CD4-positive, alpha-beta memory T cell (primary cell): ENCODE measurements at regions not wholly inside any gene's neighbourhood (a gene's known extent, or its start where the extent isn't known, plus 50 kb on each side); places are given as distances from the start of the nearest gene placed in this dataset.

ENCODE experiments used
- CTCF ChIA-PET: fragments of 350-600 bp; sonication (Branson Sonifier 250); formaldehyde crosslinking; loops from one replicate; lab custom pipeline; 2021; ENCODE audit warnings: inconsistent platforms; ENCODE audit not compliant: partially characterized antibody; lab: Charles Lee
- POLR2A ChIA-PET: fragments of 350-600 bp; sonication (Branson Sonifier 250); formaldehyde crosslinking; loops from one replicate; lab custom pipeline; 2021; ENCODE audit not compliant: partially characterized antibody; lab: Charles Lee
- DNase-seq, 5 donors: peaks; one replicate each; pipeline versions ENCODE4 v3.0.0 to v3.0.0-alpha.2; 2020 to 2022; ENCODE audit warnings: mixed read lengths in 1 of 5
- H3K27ac ChIP-seq: one replicate; pipeline ENCODE4 v1.7.0; 2013; ENCODE audit warnings: low read depth, low read length
- H3K27me3 ChIP-seq: 2 replicates; pipeline ENCODE4 v1.7.0; 2013; ENCODE audit warnings: mild to moderate bottlenecking, low read length, moderate library complexity; ENCODE audit not compliant: insufficient read depth
- H3K36me3 ChIP-seq: 2 replicates; pipeline ENCODE4 v1.7.0; 2013; ENCODE audit warnings: mild to moderate bottlenecking, low read length, moderate library complexity; ENCODE audit not compliant: insufficient read depth
- H3K4me1 ChIP-seq: 2 replicates; pipeline ENCODE4 v1.7.0; 2013; ENCODE audit warnings: mild to moderate bottlenecking, low read length, moderate library complexity; ENCODE audit not compliant: insufficient read depth
- H3K4me3 ChIP-seq, 2 donors: one replicate each; pipeline ENCODE4 v1.7.0; 2013; ENCODE audit warnings: low read length in 2 of 2, mild to moderate bottlenecking in 1 of 2
- H3K9me3 ChIP-seq, 2 donors: one replicate each; pipeline ENCODE4 v1.7.0; 2013; ENCODE audit warnings: low read length in 2 of 2, control low read depth in 1 of 2; ENCODE audit not compliant: control insufficient read depth in 1 of 2
- H3K27ac Mint-ChIP-seq, 7 donors: one replicate each; pipeline ENCODE4 v1.8.0; 2020 to 2021; ENCODE audit warnings: mixed read lengths in 7 of 7, mild to moderate bottlenecking in 6 of 7, inconsistent platforms in 3 of 7, moderate library complexity in 3 of 7
- H3K27me3 Mint-ChIP-seq, 2 donors: one replicate each; pipeline ENCODE4 v1.8.0; 2020 to 2021; ENCODE audit warnings: mixed read lengths in 2 of 2
- H3K36me3 Mint-ChIP-seq, 2 donors: one replicate each; pipeline ENCODE4 v1.8.0; 2020 to 2021; ENCODE audit warnings: mixed read lengths in 2 of 2, inconsistent platforms in 1 of 2, mild to moderate bottlenecking in 1 of 2
- H3K4me1 Mint-ChIP-seq, 4 donors: one replicate each; pipeline ENCODE4 v1.8.0; 2020 to 2021; ENCODE audit warnings: mixed read lengths in 4 of 4, mild to moderate bottlenecking in 1 of 4
- H3K4me3 Mint-ChIP-seq, 8 donors: one replicate each; pipeline ENCODE4 v1.8.0; 2020 to 2021; ENCODE audit warnings: mixed read lengths in 8 of 8, mild to moderate bottlenecking in 7 of 8, moderate library complexity in 6 of 8, inconsistent platforms in 3 of 8
- H3K9me3 Mint-ChIP-seq, 8 donors: one replicate each; pipeline ENCODE4 v1.8.0; 2020 to 2021; ENCODE audit warnings: mixed read lengths in 8 of 8, mild to moderate bottlenecking in 5 of 8, inconsistent platforms in 3 of 8, moderate library complexity in 1 of 8
- intact Hi-C: fragments of 100-400 bp; cut with micrococcal nuclease; formaldehyde crosslinking; loops from one replicate; pipeline ENCODE4 v1.15.1; 2023

- Mint-ChIP-seq H3K4me1 (no peaks in the 10 kb centered on the region), H3K27ac (no peak overlapping the region), H3K27me3 (peaks cover 2 to 3% of the 10 kb centered on the region in 2 donors), H3K9me3 (peaks cover 0 to 7% (median 0%) of the 10 kb centered on the region in 8 donors), H3K4me3 (no peak overlapping the region), H3K36me3 (no peaks in the 10 kb centered on the region)
- no peak overlapping the region for H3K27ac ChIP-seq
- H3K36me3 ChIP-seq = no peaks in the 10 kb centered on the region
- no peaks in the 10 kb centered on the region for H3K27me3 ChIP-seq
- intact Hi-C loops = no loop called here
- ChIA-PET CTCF (no interaction called here), POLR2A (no interaction called here)
- H3K9me3 ChIP-seq = no peaks in the 10 kb centered on the region
- no peak overlapping the region for H3K4me3 ChIP-seq
- H3K4me1 ChIP-seq = no peaks in the 10 kb centered on the region
- no peak for DNase-seq
Measured at GRCh38 chr1:208640295-208640694, 396.1 kb upstream of the PLXNA2 start.

- Mint-ChIP-seq H3K9me3 (peaks cover 0 to 7% (median 0%) of the 10 kb centered on the region in 8 donors), H3K27ac (no peak overlapping the region), H3K27me3 (peaks cover 2 to 3% of the 10 kb centered on the region in 2 donors), H3K36me3 (no peaks in the 10 kb centered on the region), H3K4me1 (no peaks in the 10 kb centered on the region), H3K4me3 (no peak overlapping the region)
- ChIA-PET CTCF (interaction anchor here (0.6 to 1.1 kb wide), 3 partner anchors 10 to 209 kb away, joined by 3 to 6 read pairs (median 4); no protein-coding TSS in a partner anchor), POLR2A (no interaction called here)
- no peak for DNase-seq
- Histone ChIP-seq H3K27me3 (no peaks in the 10 kb centered on the region), H3K4me1 (no peaks in the 10 kb centered on the region), H3K27ac (no peak overlapping the region), H3K36me3 (no peaks in the 10 kb centered on the region), H3K9me3 (no peaks in the 10 kb centered on the region), H3K4me3 (no peak overlapping the region)
- intact Hi-C loops = no loop called here
Measured at GRCh38 chr1:208641579-208642280, 397.5 kb upstream of the PLXNA2 start.

DNA sequence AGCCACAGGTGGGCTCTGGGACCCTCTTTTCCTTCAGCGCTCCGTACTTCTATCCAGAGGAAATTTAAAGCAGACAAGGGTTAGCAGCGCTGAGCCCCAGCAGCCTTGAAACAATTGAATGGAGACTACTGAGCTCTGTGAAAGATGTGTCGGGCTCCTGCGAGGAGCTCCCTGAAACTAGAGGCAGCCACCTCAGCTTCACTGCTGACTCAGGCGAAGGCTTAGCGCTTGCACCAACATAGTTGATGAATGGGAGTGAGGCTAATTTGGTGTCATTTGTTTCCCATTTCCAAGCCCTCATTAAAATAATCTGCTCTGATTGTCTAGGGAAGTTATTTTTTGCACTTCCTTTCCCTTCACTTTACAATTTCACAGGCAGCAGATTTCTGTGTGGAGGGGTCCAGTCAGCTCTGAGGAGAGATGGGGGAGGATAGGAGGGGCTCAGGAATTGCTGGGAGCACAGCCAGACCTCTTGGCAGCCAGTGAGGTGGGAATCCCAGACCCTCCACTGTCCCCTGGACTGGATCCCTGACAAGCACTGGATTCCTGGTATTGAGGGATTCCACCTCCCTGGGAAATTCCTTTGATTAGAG lies 398.9 kb upstream of the PLXNA2 start:
- no peak for DNase-seq
- no peaks in the 10 kb centered on the region for H3K36me3 Mint-ChIP-seq
- no peak overlapping the region for H3K27ac Mint-ChIP-seq
- Histone ChIP-seq H3K27me3 (no peaks in the 10 kb centered on the region), H3K36me3 (no peaks in the 10 kb centered on the region), H3K4me3 (no peak overlapping the region), H3K4me1 (no peaks in the 10 kb centered on the region), H3K9me3 (no peaks in the 10 kb centered on the region), H3K27ac (no peak overlapping the region)
- H3K4me1 Mint-ChIP-seq = no peaks in the 10 kb centered on the region
- H3K27me3 Mint-ChIP-seq = peaks cover 2% of the 10 kb centered on the region in 2 donors
- intact Hi-C loops = no loop called here
- peaks cover 0 to 7% (median 0%) of the 10 kb centered on the region in 8 donors for H3K9me3 Mint-ChIP-seq
- POLR2A ChIA-PET = no interaction called here
- CTCF ChIA-PET = interaction anchor here (1.0 kb wide), 1 partner anchor 9 kb away, joined by 6 read pairs; no protein-coding TSS in a partner anchor
- no peak overlapping the region for H3K4me3 Mint-ChIP-seq

GRCh38 chr1:208644401-208645160 lies 400.4 kb upstream of the PLXNA2 start:
- no peak for DNase-seq
- peaks cover 2 to 3% of the 10 kb centered on the region in 2 donors for H3K27me3 Mint-ChIP-seq
- Histone ChIP-seq H3K27me3 (no peaks in the 10 kb centered on the region), H3K27ac (no peak overlapping the region), H3K4me3 (no peak overlapping the region), H3K4me1 (no peaks in the 10 kb centered on the region), H3K9me3 (no peaks in the 10 kb centered on the region), H3K36me3 (no peaks in the 10 kb centered on the region)
- ChIA-PET POLR2A (no interaction called here), CTCF (no interaction called here)
- H3K9me3 Mint-ChIP-seq = peaks cover 0 to 6% (median 0%) of the 10 kb centered on the region in 8 donors
- no peaks in the 10 kb centered on the region for H3K36me3 Mint-ChIP-seq
- intact Hi-C loops = no loop called here
- no peak overlapping the region for H3K27ac Mint-ChIP-seq
- no peaks in the 10 kb centered on the region for H3K4me1 Mint-ChIP-seq
- H3K4me3 Mint-ChIP-seq = no peak overlapping the region

- Histone ChIP-seq H3K27ac (no peak overlapping the region), H3K4me3 (no peak overlapping the region), H3K36me3 (no peaks in the 10 kb centered on the region), H3K27me3 (no peaks in the 10 kb centered on the region), H3K9me3 (no peaks in the 10 kb centered on the region), H3K4me1 (no peaks in the 10 kb centered on the region)
- Mint-ChIP-seq H3K9me3 (peaks cover 0 to 3% (median 0%) of the 10 kb centered on the region in 8 donors), H3K4me3 (no peak overlapping the region), H3K36me3 (no peaks in the 10 kb centered on the region), H3K4me1 (no peaks in the 10 kb centered on the region), H3K27me3 (peaks cover 5% of the 10 kb centered on the region in 2 donors), H3K27ac (no peak overlapping the region)
- no peak for DNase-seq
- CTCF ChIA-PET = no interaction called here
- intact Hi-C loops = no loop called here
- POLR2A ChIA-PET = no interaction called here
Measured at GRCh38 chr1:208646431-208646830, 402.2 kb upstream of the PLXNA2 start.

DNA sequence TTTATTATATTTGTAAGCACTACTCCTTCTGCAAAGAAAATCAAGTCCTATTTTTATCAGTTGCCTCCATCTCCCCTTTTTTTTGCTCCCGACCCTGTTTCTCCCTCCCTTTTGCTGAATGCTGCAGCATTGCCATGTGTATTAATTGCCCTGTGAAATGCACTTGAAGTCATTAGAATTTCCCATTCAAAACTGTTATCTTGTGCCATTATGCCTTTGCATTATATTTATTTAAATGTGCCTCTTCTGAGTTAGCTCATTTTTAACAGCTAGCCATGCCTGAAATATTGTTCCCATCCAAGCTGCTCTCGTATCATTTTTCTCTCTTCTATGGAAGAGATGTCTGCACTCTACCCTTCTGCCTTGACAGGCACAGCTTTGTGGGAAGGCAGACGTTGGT lies 404.0 kb upstream of the PLXNA2 start:
- H3K27ac ChIP-seq = no peak overlapping the region
- H3K27me3 ChIP-seq = no peaks in the 10 kb centered on the region
- H3K4me1 ChIP-seq = no peaks in the 10 kb centered on the region
- no peaks in the 10 kb centered on the region for H3K9me3 ChIP-seq
- intact Hi-C loops = no loop called here
- ChIA-PET CTCF (interaction anchor here (0.6 kb wide), 1 partner anchor 396 kb away, joined by 4 read pairs; no protein-coding TSS in a partner anchor), POLR2A (no interaction called here)
- Mint-ChIP-seq H3K27ac (no peak overlapping the region), H3K36me3 (no peaks in the 10 kb centered on the region), H3K27me3 (peaks cover 8 to 12% of the 10 kb centered on the region in 2 donors), H3K9me3 (peaks cover 0 to 3% (median 0%) of the 10 kb centered on the region in 8 donors), H3K4me3 (no peak overlapping the region), H3K4me1 (no peaks in the 10 kb centered on the region)
- DNase-seq = no peak
- no peaks in the 10 kb centered on the region for H3K36me3 ChIP-seq
- no peak overlapping the region for H3K4me3 ChIP-seq
